Naive thymus-derived CD8-positive, alpha-beta T cell (primary cell): ENCODE measurements at regions not wholly inside any gene's neighbourhood (a gene's known extent, or its start where the extent isn't known, plus 50 kb on each side); places are given as distances from the start of the nearest gene placed in this dataset.
"Not testable (repeated sequence)": the region's sequence is repeated elsewhere in the genome, so short reads cannot be mapped to it uniquely, and the experiment has no call there.

Experiments used
- ATAC-seq, 2 donors: fragments of 150-1000 bp; cut with Tn5 transposase in 1 of 2; sonication (Bioruptor Pico), chemical (Tn5 transposase) in 1 of 2; 1 replicate in 1 of 2; 2 replicates in 1 of 2; pipeline ENCODE4 v1.10.0; 2021; ENCODE audit warnings: mild to moderate bottlenecking in 2 of 2, moderate library complexity in 2 of 2
- POLR2A ChIA-PET: fragments of 350-600 bp; sonication (Branson Sonifier 250); formaldehyde crosslinking; loops from one replicate; lab custom pipeline; 2021; ENCODE audit warnings: antibody characterized with exemption; lab: Charles Lee
- DNase-seq, 10 donors: peaks; one replicate each; pipeline versions ENCODE4 v3.0.0 to v3.0.0-alpha.2; 2020 to 2022
- H3K27ac Mint-ChIP-seq, 10 donors: one replicate each; pipeline ENCODE4 v1.8.0; 2020 to 2022; ENCODE audit warnings: mild to moderate bottlenecking in 10 of 10, mixed read lengths in 10 of 10, moderate library complexity in 4 of 10, inconsistent platforms in 1 of 10
- H3K27me3 Mint-ChIP-seq, 5 donors: one replicate each; pipeline ENCODE4 v1.8.0; 2021 to 2022; ENCODE audit warnings: mixed read lengths in 5 of 5
- H3K36me3 Mint-ChIP-seq, 3 donors: one replicate each; pipeline ENCODE4 v1.8.0; 2020 to 2022; ENCODE audit warnings: mixed read lengths in 3 of 3, mild to moderate bottlenecking in 2 of 3, inconsistent platforms in 1 of 3
- H3K4me1 Mint-ChIP-seq, 4 donors: one replicate each; pipeline ENCODE4 v1.8.0; 2021 to 2022; ENCODE audit warnings: mixed read lengths in 4 of 4
- H3K4me3 Mint-ChIP-seq, 10 donors: one replicate each; pipeline ENCODE4 v1.8.0; 2020 to 2022; ENCODE audit warnings: mild to moderate bottlenecking in 10 of 10, mixed read lengths in 10 of 10, moderate library complexity in 6 of 10, inconsistent platforms in 1 of 10
- H3K9me3 Mint-ChIP-seq, 9 donors: one replicate each; pipeline ENCODE4 v1.8.0; 2020 to 2022; ENCODE audit warnings: mixed read lengths in 9 of 9, mild to moderate bottlenecking in 3 of 9, inconsistent platforms in 1 of 9, moderate library complexity in 1 of 9

DNA sequence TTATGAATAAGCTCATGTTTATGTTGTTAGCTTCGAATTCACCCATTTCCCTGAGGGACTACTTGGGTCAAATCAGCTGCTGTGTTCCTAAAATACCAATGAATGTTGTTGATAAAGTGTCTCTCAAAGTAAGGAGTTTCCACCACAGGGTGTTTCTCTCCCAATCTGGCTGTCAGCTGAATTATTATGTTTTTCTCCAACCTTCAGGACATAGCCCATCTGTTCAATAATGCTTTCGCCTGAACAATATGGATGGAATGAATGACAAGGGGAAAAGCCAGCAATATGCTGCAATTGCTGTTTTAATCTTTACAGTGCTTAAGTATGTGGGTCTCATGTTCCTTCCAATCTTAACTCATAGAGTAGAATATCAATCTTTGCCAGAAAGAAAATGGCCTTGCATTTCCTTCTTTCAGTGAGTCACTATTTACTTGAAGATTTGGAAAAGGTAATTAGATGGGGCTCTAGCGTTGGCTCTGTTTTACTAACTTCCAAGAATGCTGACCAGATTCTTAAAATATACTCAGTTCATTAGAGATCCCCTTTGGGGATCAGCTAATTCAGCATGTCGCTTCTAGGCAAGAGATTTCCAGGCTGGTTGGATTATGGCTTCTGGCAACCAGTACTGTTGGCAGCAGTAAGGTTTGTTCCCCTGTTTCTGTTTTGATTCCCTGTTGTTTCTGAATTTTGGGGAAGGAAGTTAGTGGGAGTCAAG lies 410.5 kb downstream of the PPP3CA start:
- ATAC-seq (no peak), DNase-seq (no peak)
- POLR2A ChIA-PET: interaction anchor here (0.7 kb wide), 1 partner anchor 138 kb away, joined by 3 read pairs; no protein-coding TSS in a partner anchor
- Mint-ChIP-seq H3K9me3 (no peaks in the 10 kb centered on the region), H3K27me3 (peaks cover 0 to 12% (median 5%) of the 10 kb centered on the region in 5 donors), H3K4me3 (no peak overlapping the region), H3K4me1 (peaks cover 0 to 3% (median under 1%) of the 10 kb centered on the region in 4 donors), H3K27ac (no peak overlapping the region), H3K36me3 (no peaks in the 10 kb centered on the region)

DNA sequence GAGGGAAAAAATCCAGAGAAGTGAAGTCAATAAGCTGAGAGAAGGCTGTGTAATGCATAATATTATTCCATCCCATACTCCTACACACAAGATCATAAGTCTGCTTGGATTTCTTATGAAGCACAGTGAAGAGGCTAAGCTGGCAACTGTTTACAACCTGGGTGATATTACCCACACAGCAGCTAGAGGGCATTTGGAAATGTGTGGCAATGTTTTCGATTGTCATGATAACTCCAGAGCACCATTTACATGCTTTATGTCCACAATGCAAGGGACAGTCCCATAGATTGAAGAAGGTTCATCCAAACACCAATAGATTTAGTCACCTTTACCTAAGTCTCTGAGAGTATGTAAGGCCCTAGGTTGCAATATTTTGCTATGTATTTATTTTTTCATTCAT lies 412.2 kb downstream of the PPP3CA start:
- Mint-ChIP-seq H3K36me3 (no peaks in the 10 kb centered on the region), H3K4me3 (no peak overlapping the region), H3K4me1 (peaks cover 0 to 3% (median under 1%) of the 10 kb centered on the region in 4 donors), H3K27ac (no peak overlapping the region), H3K9me3 (no peaks in the 10 kb centered on the region), H3K27me3 (peaks cover 0 to 12% (median 5%) of the 10 kb centered on the region in 5 donors)
- POLR2A ChIA-PET: no interaction called here
- no peak for DNase-seq
- no peak for ATAC-seq

DNA sequence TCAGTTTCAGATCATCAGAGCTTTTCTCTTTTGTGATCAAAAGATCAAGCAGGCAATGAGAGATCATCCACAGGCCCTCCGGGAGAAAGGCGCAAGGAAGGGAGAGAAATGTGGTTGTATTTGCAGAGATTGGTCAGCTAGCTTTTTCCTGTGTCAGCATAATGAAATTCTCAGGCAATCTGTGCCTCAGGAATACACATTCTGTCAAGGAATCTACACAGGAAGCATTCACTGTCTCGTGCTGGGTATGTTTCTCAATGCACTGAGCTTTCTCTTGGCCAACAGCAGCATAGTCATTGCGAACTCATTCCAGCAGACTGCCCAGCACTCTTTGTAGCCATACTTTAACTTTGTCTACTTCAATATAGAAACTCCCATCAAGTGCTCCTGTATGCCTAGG lies 413.7 kb downstream of the PPP3CA start:
- DNase-seq (no peak), ATAC-seq (no peak)
- Mint-ChIP-seq H3K27me3 (peaks cover 0 to 12% (median 0%) of the 10 kb centered on the region in 5 donors), H3K36me3 (no peaks in the 10 kb centered on the region), H3K27ac (no peak overlapping the region), H3K4me3 (no peak overlapping the region), H3K9me3 (no peaks in the 10 kb centered on the region), H3K4me1 (peaks cover 0 to 3% (median under 1%) of the 10 kb centered on the region in 4 donors)
- POLR2A ChIA-PET: no interaction called here

DNA sequence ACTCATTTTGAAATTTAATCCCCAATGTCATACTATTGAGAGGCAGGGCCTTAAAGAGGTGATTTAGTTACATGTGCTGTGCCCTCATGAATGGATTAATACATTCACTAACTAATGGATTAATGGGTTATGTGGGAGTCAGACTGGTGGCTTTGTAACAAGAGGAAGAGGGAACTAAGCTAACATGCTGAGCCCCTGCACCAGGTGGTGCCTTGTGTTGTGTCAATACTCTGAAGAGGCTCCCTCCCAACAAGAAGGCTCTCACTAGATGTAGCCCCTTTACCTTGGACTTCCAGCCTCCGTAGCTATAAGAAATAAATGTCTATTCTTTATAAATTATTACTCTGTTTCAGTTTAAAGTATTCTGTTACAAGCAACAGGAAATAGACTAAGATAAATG lies 411.9 kb upstream of the EMCN start:
- Mint-ChIP-seq H3K27me3 (peaks cover 0 to 12% (median 0%) of the 10 kb centered on the region in 5 donors), H3K4me3 (no peak overlapping the region), H3K9me3 (no peaks in the 10 kb centered on the region), H3K36me3 (no peaks in the 10 kb centered on the region), H3K4me1 (peaks cover 0 to 3% (median under 1%) of the 10 kb centered on the region in 4 donors), H3K27ac (no peak overlapping the region)
- POLR2A ChIA-PET: no interaction called here
- ATAC-seq: no peak
- no peak for DNase-seq

DNA sequence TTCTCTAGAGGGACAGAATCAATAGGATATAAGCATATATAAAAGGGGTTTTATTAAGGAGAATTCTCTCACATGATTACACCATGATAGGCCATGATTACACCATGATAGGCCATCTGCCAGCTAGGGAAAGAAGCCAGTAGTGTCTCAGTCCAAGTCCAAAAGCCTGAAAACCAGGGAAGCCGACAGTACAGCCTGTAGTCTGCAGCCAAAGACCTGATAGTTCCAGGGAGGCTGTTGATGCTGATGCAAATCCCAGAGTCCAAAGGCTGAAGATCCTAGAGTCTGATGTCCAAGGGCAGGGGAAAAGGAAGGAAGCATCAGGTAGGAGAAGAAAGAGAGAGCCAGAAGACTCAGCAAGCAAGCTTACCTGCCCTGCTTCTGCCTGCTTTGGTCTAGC lies 411.3 kb upstream of the EMCN start:
- POLR2A ChIA-PET: no interaction called here
- no peaks in the 10 kb centered on the region for H3K36me3 Mint-ChIP-seq
- H3K4me3 Mint-ChIP-seq: no peak overlapping the region
- H3K9me3 Mint-ChIP-seq: peaks cover 0 to 4% (median 0%) of the 10 kb centered on the region in 9 donors
- peaks cover 0 to 3% (median under 1%) of the 10 kb centered on the region in 4 donors for H3K4me1 Mint-ChIP-seq
- no peak overlapping the region for H3K27ac Mint-ChIP-seq
- no peak for ATAC-seq
- H3K27me3 Mint-ChIP-seq: peaks cover 0 to 11% (median 0%) of the 10 kb centered on the region in 5 donors
- DNase-seq: no peak

DNA sequence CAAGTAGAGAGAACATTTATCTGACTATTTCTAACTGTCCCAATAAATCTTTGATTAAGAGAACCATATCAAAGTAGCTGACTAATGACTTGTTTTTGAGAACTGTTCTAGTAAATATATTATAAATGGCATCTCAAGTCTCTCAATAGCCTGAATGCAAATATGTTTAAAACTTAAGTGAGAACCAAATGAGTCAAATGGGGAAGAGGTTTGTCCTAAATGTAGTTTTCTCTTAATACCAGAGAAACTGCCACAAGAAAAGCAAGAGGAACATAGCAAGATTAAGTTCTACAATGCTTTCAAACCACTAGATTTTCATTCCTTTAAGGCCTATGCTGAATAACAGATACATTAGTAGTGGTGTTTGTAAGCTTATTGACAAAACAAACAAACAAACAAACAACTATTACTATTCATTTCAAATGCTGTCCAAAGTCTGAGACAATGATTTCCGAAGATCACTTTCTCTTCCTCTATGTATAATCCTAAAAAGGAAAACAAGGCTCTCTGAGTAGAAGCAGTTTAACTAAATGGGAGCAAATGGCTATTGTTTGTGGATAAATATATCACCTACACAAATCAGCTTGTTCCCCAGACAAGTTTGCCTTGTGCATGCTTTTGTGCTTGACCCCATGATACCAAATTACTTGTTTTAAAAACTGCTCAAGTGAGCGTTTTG lies 408.4 kb upstream of the EMCN start:
- H3K36me3 Mint-ChIP-seq: peaks cover 0 to 2% (median 0%) of the 10 kb centered on the region in 3 donors
- H3K27ac Mint-ChIP-seq: no peak overlapping the region
- no peak for ATAC-seq
- H3K4me1 Mint-ChIP-seq: no peaks in the 10 kb centered on the region
- peaks cover 0 to 17% (median 6%) of the 10 kb centered on the region in 9 donors for H3K9me3 Mint-ChIP-seq
- POLR2A ChIA-PET: no interaction called here
- peaks cover 0 to 6% (median 0%) of the 10 kb centered on the region in 5 donors for H3K27me3 Mint-ChIP-seq
- H3K4me3 Mint-ChIP-seq: no peak overlapping the region
- DNase-seq: no peak

DNA sequence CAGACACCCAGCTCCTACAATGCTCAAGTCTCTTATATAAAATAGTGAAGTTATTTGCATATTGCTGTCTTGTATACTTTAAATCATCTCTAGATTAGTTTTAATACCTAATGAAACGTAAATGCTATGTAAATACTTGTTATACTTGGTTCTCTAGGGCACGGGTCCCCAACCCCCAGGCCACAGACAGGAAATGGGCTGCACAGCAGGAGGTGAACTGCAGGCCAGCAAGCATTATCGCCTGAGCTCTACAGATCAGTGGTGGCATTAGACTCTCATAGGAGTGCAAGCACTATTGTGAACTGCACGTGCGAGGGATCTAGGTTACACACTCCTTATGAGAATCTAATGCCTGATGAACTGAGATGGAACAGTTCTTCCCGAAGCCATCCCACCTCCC lies 395.9 kb upstream of the EMCN start:
- POLR2A ChIA-PET: no interaction called here
- Mint-ChIP-seq H3K9me3 (peaks cover 0 to 16% (median 0%) of the 10 kb centered on the region in 9 donors), H3K4me3 (no peak overlapping the region), H3K36me3 (peaks cover 0 to 17% (median 2%) of the 10 kb centered on the region in 3 donors), H3K27ac (no peak overlapping the region), H3K4me1 (no peaks in the 10 kb centered on the region), H3K27me3 (peaks cover 7 to 35% (median 16%) of the 10 kb centered on the region in 5 donors)
- ATAC-seq: no peak
- DNase-seq: no peak

DNA sequence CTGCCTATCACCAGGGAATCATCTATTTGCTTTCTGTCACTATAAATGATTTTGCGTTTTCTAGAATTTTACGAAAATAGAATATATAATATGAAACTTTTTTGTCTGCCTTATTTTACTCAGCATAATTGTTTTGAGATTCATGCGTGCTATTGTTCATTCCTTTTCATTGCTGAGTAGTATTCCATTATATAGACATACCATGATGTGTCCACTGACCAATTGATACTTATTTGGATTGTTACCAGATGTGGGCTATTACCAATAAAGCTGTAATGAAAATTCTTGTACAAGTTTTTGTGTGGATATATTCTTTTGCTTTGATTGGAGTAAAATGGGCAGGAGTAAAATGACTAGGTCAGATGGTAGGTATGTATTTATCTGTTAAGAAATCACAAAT lies 390.7 kb upstream of the EMCN start:
- no peak for DNase-seq
- POLR2A ChIA-PET: no interaction called here
- no peaks in the 10 kb centered on the region for H3K4me1 Mint-ChIP-seq
- no peak for ATAC-seq
- H3K27me3 Mint-ChIP-seq: peaks cover 0 to 2% (median 2%) of the 10 kb centered on the region in 5 donors
- no peak overlapping the region for H3K4me3 Mint-ChIP-seq
- no peaks in the 10 kb centered on the region for H3K36me3 Mint-ChIP-seq
- H3K9me3 Mint-ChIP-seq: no peaks in the 10 kb centered on the region
- H3K27ac Mint-ChIP-seq: no peak overlapping the region

DNA sequence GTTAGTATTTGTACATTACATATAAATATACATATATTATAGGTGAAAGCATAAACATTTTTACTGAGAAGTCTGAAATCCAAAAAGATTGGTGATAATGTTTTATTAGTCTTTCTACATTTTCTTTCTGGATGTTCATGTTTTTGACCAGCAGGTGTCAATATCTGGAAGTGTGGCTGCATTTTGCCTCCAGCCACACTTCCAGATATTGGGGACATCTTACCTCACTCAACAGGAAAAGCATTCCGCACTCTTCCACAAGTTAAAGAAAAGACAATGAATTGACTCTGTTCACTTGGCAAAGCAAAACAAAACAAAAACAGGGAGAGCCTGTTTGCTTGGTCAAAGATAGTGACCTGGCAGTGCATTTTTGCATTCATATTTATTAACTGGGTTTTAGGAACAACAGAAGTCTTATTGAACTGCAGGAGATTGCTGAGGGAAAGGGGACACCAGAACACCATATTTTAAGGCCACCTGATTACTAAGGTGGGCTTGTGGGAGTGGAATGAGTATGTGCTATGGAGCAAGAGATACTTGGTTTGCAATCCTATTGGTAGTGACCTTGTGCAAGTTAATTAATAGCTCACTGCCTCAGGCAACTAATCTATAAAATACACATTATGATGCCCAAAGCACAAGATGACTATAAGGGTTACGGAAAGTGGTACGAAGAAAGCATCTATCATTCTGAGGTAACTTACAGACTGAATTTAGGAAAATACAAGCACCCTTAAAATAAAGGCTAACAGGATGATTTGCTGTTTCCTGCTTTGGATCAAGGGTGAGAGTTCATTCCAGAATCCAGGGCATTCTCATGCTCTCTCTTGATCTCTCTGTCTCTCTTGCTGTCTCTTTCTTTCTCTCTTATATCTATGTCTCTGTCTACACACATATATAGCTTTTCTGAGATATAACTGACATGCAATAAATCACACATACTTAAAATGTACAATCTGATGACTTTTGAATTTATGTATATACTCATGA lies 389.9 kb upstream of the EMCN start:
- DNase-seq (no peak), ATAC-seq (no peak)
- POLR2A ChIA-PET: no interaction called here
- H3K27me3 Mint-ChIP-seq: peaks cover 0 to 10% (median 4%) of the 10 kb centered on the region in 5 donors
- H3K36me3 Mint-ChIP-seq: no peaks in the 10 kb centered on the region
- no peak overlapping the region for H3K4me3 Mint-ChIP-seq
- no peaks in the 10 kb centered on the region for H3K4me1 Mint-ChIP-seq
- H3K27ac Mint-ChIP-seq: no peak overlapping the region
- H3K9me3 Mint-ChIP-seq: no peaks in the 10 kb centered on the region

DNA sequence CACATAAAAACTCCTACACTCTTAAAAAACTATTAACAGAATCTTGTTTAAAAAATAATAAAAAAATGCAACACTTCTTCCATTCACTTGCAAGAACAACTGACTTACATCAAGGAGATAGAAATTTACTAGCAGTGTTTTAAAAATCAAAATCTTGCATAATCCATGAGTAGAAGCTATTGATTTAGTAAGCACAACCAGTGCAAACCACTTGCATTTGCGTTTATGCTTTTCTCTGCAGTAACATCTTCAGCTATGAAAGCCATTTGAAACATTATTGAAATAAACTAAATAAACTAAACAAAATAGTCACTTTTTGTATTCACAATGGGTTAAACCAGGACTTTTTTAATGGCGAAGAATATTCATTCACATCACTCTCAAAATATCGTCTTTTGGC lies 389.2 kb upstream of the EMCN start:
- DNase-seq: no peak
- Mint-ChIP-seq H3K27me3 (peaks cover 0 to 17% (median 4%) of the 10 kb centered on the region in 5 donors), H3K4me1 (no peaks in the 10 kb centered on the region), H3K27ac (no peak overlapping the region), H3K4me3 (no peak overlapping the region), H3K9me3 (no peaks in the 10 kb centered on the region), H3K36me3 (no peaks in the 10 kb centered on the region)
- no peak for ATAC-seq
- POLR2A ChIA-PET: no interaction called here

DNA sequence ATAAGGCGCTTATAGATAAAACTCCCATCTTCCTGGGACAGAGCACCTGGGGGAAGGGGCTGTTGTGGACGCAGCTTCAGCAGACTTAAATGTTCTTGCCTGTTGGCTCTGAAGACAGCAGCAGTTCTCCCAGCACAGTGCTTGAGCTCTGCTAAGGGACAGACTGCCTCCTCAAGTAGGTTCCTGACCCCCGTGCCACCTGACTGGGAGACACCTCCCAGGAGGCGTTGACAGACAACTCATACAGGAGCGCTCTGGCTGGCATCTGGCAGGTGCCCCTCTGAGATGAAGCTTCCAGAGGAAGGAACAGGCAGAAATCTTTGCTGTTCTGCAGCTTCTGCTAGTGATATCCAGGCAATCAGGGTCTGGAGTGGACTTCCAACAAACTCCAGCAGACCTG lies 383.1 kb upstream of the EMCN start:
- H3K27ac Mint-ChIP-seq, ATAC-seq, DNase-seq, H3K4me1 Mint-ChIP-seq, POLR2A ChIA-PET, H3K4me3 Mint-ChIP-seq, H3K9me3 Mint-ChIP-seq, H3K36me3 Mint-ChIP-seq: not testable (repeated sequence)
- peaks cover 4 to 28% (median 7%) of the 10 kb centered on the region in 5 donors for H3K27me3 Mint-ChIP-seq

DNA sequence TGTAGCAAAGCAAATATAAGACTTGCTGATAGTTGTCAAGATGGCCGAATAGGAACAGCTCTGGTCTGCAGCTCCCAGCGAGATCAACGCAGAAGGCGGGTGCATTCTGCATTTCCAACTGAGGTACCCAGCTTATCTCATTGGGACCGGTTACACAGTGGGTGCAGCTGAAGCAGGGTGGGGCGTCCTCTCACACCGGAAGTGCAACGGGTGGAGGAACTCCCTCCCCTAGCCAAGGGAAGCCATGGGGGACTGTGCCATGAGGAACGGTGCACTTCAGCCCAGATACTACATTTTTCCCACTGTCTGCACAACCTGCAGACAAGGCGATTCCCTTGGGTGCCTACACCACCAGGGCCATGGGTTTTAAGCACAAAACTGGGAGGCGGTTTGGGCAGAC lies 382.3 kb upstream of the EMCN start:
- Mint-ChIP-seq H3K4me3 (no peak overlapping the region), H3K27me3 (peaks cover 4 to 28% (median 7%) of the 10 kb centered on the region in 5 donors), H3K9me3 (no peaks in the 10 kb centered on the region), H3K36me3 (no peaks in the 10 kb centered on the region), H3K27ac (no peak overlapping the region), H3K4me1 (peaks cover 0 to 12% (median 11%) of the 10 kb centered on the region in 4 donors)
- ATAC-seq (no peak), DNase-seq (no peak)
- POLR2A ChIA-PET: no interaction called here
